ENCODE measurements at regions not wholly inside any gene's neighbourhood (a gene's known extent, or its start where the extent isn't known, plus 50 kb on each side); places are given as distances from the start of the nearest gene placed in this dataset.

GRCh38 chr1:25073640-25074270 lies 143.7 kb upstream of the RUNX3 start:
- dilution Hi-C loops (cut with HindIII; ENCODE audit: low sequenced_read_pairs, unreplicated experiment) (no loop called here), intact Hi-C loops (cut with micrococcal nuclease) (no loop called here), in situ Hi-C loops (cut with MboI; ENCODE audit: low sequenced_read_pairs) (no loop called here)
- DNase-seq: no peak
- Histone ChIP-seq H2AFZ (replicated peaks; ENCODE audit: low read length, poor library complexity) (no peak overlapping the region), H2AK5ac (ENCODE audit: low read depth, low read length) (no peak overlapping the region), H3K4ac (ENCODE audit: low read depth, low read length) (no peak overlapping the region), H3K79me1 (ENCODE audit: low read depth in 1 of 2, low read length in 2 of 2) (no peaks in the 10 kb centered on the region), H2BK20ac (ENCODE audit: low read depth, low read length) (no peak overlapping the region), H3K4me1 (ENCODE audit: control insufficient read depth, insufficient read depth, low read length) (no peaks in the 10 kb centered on the region), H3K4me3 (ENCODE audit: insufficient read depth, low read depth, low read length) (no peak overlapping the region), H3K4me2 (ENCODE audit: low read depth, low read length) (no peak overlapping the region), H3K27ac (ENCODE audit: insufficient read depth, low read length) (no peak overlapping the region), H2BK15ac (ENCODE audit: low read depth, low read length) (no peak overlapping the region), H4K20me1 (ENCODE audit: insufficient read depth, low read length) (no peaks in the 10 kb centered on the region), H3K23ac (ENCODE audit: low read depth, low read length) (no peak overlapping the region), H3K18ac (ENCODE audit: low read depth, low read length) (no peak overlapping the region), H3K27me3 (ENCODE audit: control insufficient read depth, insufficient read depth, low read length) (peaks cover 57% of the 10 kb centered on the region), H3K9me1 (ENCODE audit: insufficient read depth, low read length) (no peaks in the 10 kb centered on the region), H3K9ac (ENCODE audit: low read depth, low read length) (no peak overlapping the region), H3K9me3 (ENCODE audit: control insufficient read depth, insufficient read depth, low read length) (peaks cover 15% of the 10 kb centered on the region), H4K5ac (ENCODE audit: low read depth, low read length) (no peak overlapping the region), H4K91ac (ENCODE audit: insufficient read depth, low read depth, low read length) (no peak overlapping the region), H2BK120ac (ENCODE audit: low read depth, low read length) (no peak overlapping the region), H2AK9ac (replicated peaks; ENCODE audit: low read depth, low read length, poor library complexity) (no peak overlapping the region), H2BK5ac (ENCODE audit: low read depth, low read length, poor library complexity, severe bottlenecking) (no peak overlapping the region), H3K56ac (ENCODE audit: extremely low read depth, insufficient read depth, low read length) (no peak overlapping the region), H3K14ac (replicated peaks; ENCODE audit: low read depth, low read length) (no peak overlapping the region), H3K36me3 (ENCODE audit: control insufficient read depth, insufficient read depth, low read length) (no peaks in the 10 kb centered on the region), H4K8ac (ENCODE audit: low read depth in 2 of 2, low read length in 2 of 2) (no peak overlapping the region)
- ATAC-seq (ENCODE audit: low read depth): no peak
- ChIA-PET POLR2A (ENCODE audit: unreplicated experiment) (no interaction called here), CTCF (no interaction called here)
- no peak for TF ChIP-seq CTCF (conservative IDR thresholded peaks at IDR 0.05; ENCODE audit: low read depth, low read length)
- TF ChIP-seq MAFK (IDR thresholded peaks at IDR 0.05; ENCODE audit: low read depth, low read length): 0 out of 2 replicates have a peak, but pooled peaks have one; percentile 4
- no TSS peak for BruUV-seq (replicated peaks)
- 34% methylated on average over 3 of the region's 12 CpGs; no CpG with 5 or more reads in 1 of the 2 experiments for WGBS, 2 experiments (ENCODE audit: extremely low coverage in 2 of 2, insufficient read length in 1 of 2)

Measured in IMR-90 (cell line).